GM12864 (cell line): ENCODE measurements at regions not wholly inside any gene's neighbourhood (a gene's known extent, or its start where the extent isn't known, plus 50 kb on each side); places are given as distances from the start of the nearest gene placed in this dataset.

Experiments used
- DNase-seq: peaks from one replicate; pipeline ENCODE4 v3.0.0-alpha.2; 2011; ENCODE audit warnings: low read depth
- H3K4me3 ChIP-seq: 2 replicates; pipeline ENCODE4 v1.5.1; 2011; ENCODE audit warnings: mild to moderate bottlenecking, low read depth, low read length, control low read depth
- CTCF ChIP-seq: IDR thresholded peaks from 2 replicates; pipeline ENCODE4 v1.5.1; 2011; ENCODE audit warnings: low read depth, mild to moderate bottlenecking, moderate library complexity, low read length, control low read depth, inconsistent platforms; ENCODE audit errors: missing control alignments

- H3K4me3 ChIP-seq: no peak overlapping the region
- DNase-seq: no peak
- no peak for TF ChIP-seq CTCF
Observed at GRCh38 chr3:28836199-28836598, 444.7 kb upstream of the RBMS3 start.

- no peak for DNase-seq
- no peak overlapping the region for H3K4me3 ChIP-seq
- no peak for TF ChIP-seq CTCF
Observed at GRCh38 chr3:28840976-28841376, 439.9 kb upstream of the RBMS3 start.

- DNase-seq: no peak
- no peak for TF ChIP-seq CTCF
- no peak overlapping the region for H3K4me3 ChIP-seq
Observed at GRCh38 chr3:28841441-28841840, 439.4 kb upstream of the RBMS3 start.

GRCh38 chr3:28844298-28845005, 436.4 kb upstream of the RBMS3 start:
- TF ChIP-seq CTCF: no peak
- H3K4me3 ChIP-seq: no peak overlapping the region
- DNase-seq: no peak

- no peak for DNase-seq
- H3K4me3 ChIP-seq: no peak overlapping the region
- no peak for TF ChIP-seq CTCF
Observed at GRCh38 chr3:28845006-28845324, 435.9 kb upstream of the RBMS3 start.

GRCh38 chr3:28846971-28847478, 433.8 kb upstream of the RBMS3 start:
- no peak overlapping the region for H3K4me3 ChIP-seq
- DNase-seq: no peak
- no peak for TF ChIP-seq CTCF

- no peak overlapping the region for H3K4me3 ChIP-seq
- TF ChIP-seq CTCF: no peak
- no peak for DNase-seq
Observed at GRCh38 chr3:28847736-28848135, 433.1 kb upstream of the RBMS3 start.
